HG03571 (cell line): ENCODE measurements at regions not wholly inside any gene's neighbourhood (a gene's known extent, or its start where the extent isn't known, plus 50 kb on each side); places are given as distances from the start of the nearest gene placed in this dataset.
"Not testable (repeated sequence)": the region's sequence is repeated elsewhere in the genome, so short reads cannot be mapped to it uniquely, and the experiment has no call there.

ENCODE experiments used
- ATAC-seq: cut with Tn5 transposase; IDR thresholded peaks from one replicate; pipeline ENCODE4 v1.9.1; 2021; ENCODE audit not compliant: unreplicated experiment

- no peak for ATAC-seq
Measured at GRCh38 chr5:105898183-105898582, 1772.6 kb downstream of the EFNA5 start.

- ATAC-seq, result no peak
Measured at GRCh38 chr5:105885266-105885665, 1785.5 kb downstream of the EFNA5 start.

GRCh38 chr5:105882956-105883481 lies 1787.7 kb downstream of the EFNA5 start:
- no peak for ATAC-seq

GRCh38 chr5:105878402-105878801 lies 1792.3 kb downstream of the EFNA5 start:
- ATAC-seq, result no peak

GRCh38 chr5:105877592-105877991 lies 1793.1 kb downstream of the EFNA5 start:
- ATAC-seq, result no peak

- ATAC-seq, result no peak
Measured at GRCh38 chr5:105874316-105874715, 1796.4 kb downstream of the EFNA5 start.

- no peak for ATAC-seq
Measured at GRCh38 chr5:105872569-105873270, 1798.0 kb downstream of the EFNA5 start.

- no peak for ATAC-seq
Measured at GRCh38 chr5:105868038-105868780, 1802.5 kb downstream of the EFNA5 start.

GRCh38 chr5:105865834-105866233 lies 1804.9 kb downstream of the EFNA5 start:
- no peak for ATAC-seq

- not testable (repeated sequence) for ATAC-seq
Measured at GRCh38 chr5:105859350-105859749, 1811.4 kb downstream of the EFNA5 start.

GRCh38 chr5:105849701-105850100 lies 1821.0 kb downstream of the EFNA5 start:
- ATAC-seq, result no peak

GRCh38 chr5:105840800-105841199 lies 1829.9 kb downstream of the EFNA5 start:
- no peak for ATAC-seq

GRCh38 chr5:105836887-105837286 lies 1833.8 kb downstream of the EFNA5 start:
- no peak for ATAC-seq

GRCh38 chr5:105836268-105836667 lies 1834.5 kb downstream of the EFNA5 start:
- no peak for ATAC-seq

GRCh38 chr5:105828821-105829220 lies 1841.9 kb downstream of the EFNA5 start:
- ATAC-seq, result no peak

- no peak for ATAC-seq
Measured at GRCh38 chr5:105821800-105822199, 1848.9 kb downstream of the EFNA5 start.

GRCh38 chr5:105817914-105818313 lies 1852.8 kb downstream of the EFNA5 start:
- ATAC-seq, result no peak

- ATAC-seq, result no peak
Measured at GRCh38 chr5:105817416-105817815, 1853.3 kb downstream of the EFNA5 start.

- ATAC-seq, result no peak
Measured at GRCh38 chr5:105816961-105817360, 1853.8 kb downstream of the EFNA5 start.

- ATAC-seq, result no peak
Measured at GRCh38 chr5:105812304-105812703, 1858.4 kb downstream of the EFNA5 start.

GRCh38 chr5:105807951-105808350 lies 1862.8 kb downstream of the EFNA5 start:
- ATAC-seq, result no peak

- no peak for ATAC-seq
Measured at GRCh38 chr5:105807290-105807689, 1863.4 kb downstream of the EFNA5 start.
